ENCODE measurements at regions not wholly inside any gene's neighbourhood (a gene's known extent, or its start where the extent isn't known, plus 50 kb on each side); places are given as distances from the start of the nearest gene placed in this dataset.

DNA sequence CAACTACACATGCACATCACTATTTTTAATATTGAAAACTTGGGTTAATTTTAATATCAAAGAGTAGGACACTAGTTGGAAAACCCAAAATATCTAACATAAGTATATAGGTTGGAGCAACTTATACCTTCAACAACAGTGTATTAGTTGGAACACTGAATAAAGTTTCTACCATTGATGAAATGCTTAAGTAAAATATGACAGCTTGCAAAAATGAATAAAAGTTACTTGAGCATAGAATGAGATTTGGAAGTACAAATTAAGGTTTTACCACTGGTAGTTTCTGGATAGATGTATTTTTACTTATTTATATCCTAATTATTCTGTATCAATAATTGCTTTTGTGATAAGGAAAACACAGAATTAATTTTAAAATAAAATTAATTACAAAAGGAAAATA is 1079.6 kb downstream of the ADGRL3 start:
- RAD21 ChIA-PET (ENCODE audit: unreplicated experiment), result no interaction called here
- Histone ChIP-seq H3K9ac (ENCODE audit: control insufficient read depth, insufficient read depth, low read length) (no peak overlapping the region), H3K36me3 (ENCODE audit: control insufficient read depth in 2 of 2, insufficient read depth in 2 of 2, low read length in 1 of 2) (no peaks in the 10 kb centered on the region), H3K4me3 (no peak overlapping the region), H3K27me3 (replicated peaks in 1 of 2; ENCODE audit: control insufficient read depth in 2 of 2, insufficient read depth in 2 of 2, low read length in 1 of 2) (no peaks in the 10 kb centered on the region), H2AFZ (ENCODE audit: control insufficient read depth, low read depth, low read length) (no peak overlapping the region), H3K9me3 (replicated peaks; ENCODE audit: control insufficient read depth, insufficient read depth, low read length) (no peaks in the 10 kb centered on the region), H3K4me1 (ENCODE audit: control insufficient read depth, insufficient read depth, low read length) (no peaks in the 10 kb centered on the region), H3K79me2 (ENCODE audit: control insufficient read depth, insufficient read depth, low read length) (no peaks in the 10 kb centered on the region), H4K20me1 (ENCODE audit: control insufficient read depth, insufficient read depth) (no peaks in the 10 kb centered on the region), H3K27ac (ENCODE audit: control insufficient read depth, insufficient read depth) (no peak overlapping the region), H3K4me2 (ENCODE audit: control insufficient read depth, insufficient read depth) (no peak overlapping the region)
- CTCF ChIA-PET, result interaction anchor here (2.6 kb wide), 1 partner anchor 9 kb away, joined by 7 read pairs; no protein-coding TSS in a partner anchor
- ATAC-seq, result no peak
- no peak for DNase-seq (ENCODE audit: low read depth, low spot score)
- TF ChIP-seq ETV6 (conservative IDR thresholded peaks at IDR 0.05 in 1 of 2, IDR thresholded peaks at IDR 0.05 in 1 of 2; ENCODE audit: borderline replicate concordance in 1 of 2, low read depth in 1 of 2), result no peak
- no peak for TF ChIP-seq ATF2 (IDR thresholded peaks at IDR 0.05; ENCODE audit: low read length)
- TF ChIP-seq MEF2B (IDR thresholded peaks at IDR 0.05; ENCODE audit: partially characterized antibody, poor library complexity, severe bottlenecking), result no peak
- no peak for TF ChIP-seq ZNF687 (IDR thresholded peaks at IDR 0.05)
- TF ChIP-seq SKIL (IDR thresholded peaks at IDR 0.05; ENCODE audit: low read depth, poor library complexity, severe bottlenecking), result no peak
- in situ Hi-C loops (cut with MboI) (no loop called here), intact Hi-C loops (cut with micrococcal nuclease; ENCODE audit: unreplicated experiment) (no loop called here)
- FAIRE-seq, result no peak
- no TSS peak for BruUV-seq (replicated peaks)
- SMC1A ChIA-PET (ENCODE audit: uncharacterized antibody, unreplicated experiment), result no interaction called here
- POLR2A ChIA-PET, result no interaction called here

All from GM12878 (cell line).